GM12878 (cell line): ENCODE measurements at regions not wholly inside any gene's neighbourhood (a gene's known extent, or its start where the extent isn't known, plus 50 kb on each side); places are given as distances from the start of the nearest gene placed in this dataset.

ENCODE experiments used
- ATAC-seq: fragments of 200-7000 bp; cut with Tn5 transposase; 3 replicates; pipeline ENCODE4 v1.9.1; 2020; ENCODE audit warnings: mild to moderate bottlenecking, moderate library complexity
- BruUV-seq: library from RNA; stranded (reverse); fragments of 400-500 nt; replicated peaks from 2 replicates; lab custom pipeline; 2021; lab: Mats Ljungman, UMichigan
- CTCF ChIA-PET: fragments of 300-600 bp; sonication (Branson Sonifier 250); formaldehyde crosslinking; extraction: SDS; loops from one replicate; lab custom pipeline; 2021; ENCODE audit warnings: inconsistent platforms; lab: Yijun Ruan, JAX
- POLR2A ChIA-PET: fragments of 350-600 bp; formaldehyde crosslinking; extraction: SDS; loops from one replicate; lab custom pipeline; 2021; ENCODE audit warnings: inconsistent platforms; lab: Charles Lee
- RAD21 ChIA-PET: fragments of 300-600 bp; sonication (Branson Sonifier 250); formaldehyde crosslinking; loops from one replicate; lab custom pipeline; 2023; ENCODE audit warnings: antibody characterized with exemption; ENCODE audit not compliant: unreplicated experiment; lab: Charles Lee
- SMC1A ChIA-PET: fragments of 300-600 bp; sonication (Branson Sonifier 250); formaldehyde crosslinking; loops from one replicate; lab custom pipeline; 2023; ENCODE audit not compliant: unreplicated experiment, uncharacterized antibody; lab: Charles Lee
- DNase-seq: peaks from one replicate; pipeline ENCODE4 v3.0.0-alpha.2; 2011; ENCODE audit warnings: low read depth, low spot score
- FAIRE-seq: peaks from 3 replicates; lab custom pipeline; 2011; peaks lifted over from hg19 to GRCh38; lab: Jason Lieb, UNC
- H2AFZ ChIP-seq: 2 replicates; pipeline ENCODE4 v1.6.0; 2011; ENCODE audit warnings: low read depth, low read length, control low read depth; ENCODE audit not compliant: control insufficient read depth
- H3K27ac ChIP-seq: 2 replicates; pipeline ENCODE4 v1.5.1; 2011; ENCODE audit warnings: control low read depth; ENCODE audit not compliant: control insufficient read depth, insufficient read depth
- H3K27me3 ChIP-seq, 2 experiments: replicated peaks in 1 of 2; 2 replicates each; pipeline versions ENCODE4 v1.6.0 to v1.6.1; 2011; ENCODE audit warnings: low read length in 1 of 2; ENCODE audit not compliant: control insufficient read depth in 2 of 2, insufficient read depth in 2 of 2
- H3K36me3 ChIP-seq, 2 experiments: 2 replicates each; pipeline ENCODE4 v1.5.1; 2011; ENCODE audit warnings: low read length in 1 of 2; ENCODE audit not compliant: control insufficient read depth in 2 of 2, insufficient read depth in 2 of 2
- H3K4me1 ChIP-seq: 2 replicates; pipeline ENCODE4 v1.6.1; 2011; ENCODE audit warnings: mild to moderate bottlenecking, low read length, moderate library complexity, mixed read lengths; ENCODE audit not compliant: control insufficient read depth, insufficient read depth
- H3K4me2 ChIP-seq: 2 replicates; pipeline ENCODE4 v1.6.0; 2011; ENCODE audit warnings: control low read depth; ENCODE audit not compliant: control insufficient read depth, insufficient read depth
- H3K4me3 ChIP-seq: fragments of 200-600 bp; sonication (generic); 2 replicates; pipeline ENCODE4 v1.5.1; 2016
- H3K79me2 ChIP-seq: 2 replicates; pipeline ENCODE4 v1.6.0; 2011; ENCODE audit warnings: low read length; ENCODE audit not compliant: control insufficient read depth, insufficient read depth
- H3K9ac ChIP-seq: 2 replicates; pipeline ENCODE4 v1.8.0; 2011; ENCODE audit warnings: low read length, control low read depth, mixed read lengths; ENCODE audit not compliant: control insufficient read depth, insufficient read depth
- H3K9me3 ChIP-seq: replicated peaks from 3 replicates; pipeline ENCODE4 v1.5.1; 2011; ENCODE audit warnings: mild to moderate bottlenecking, low read length; ENCODE audit not compliant: control insufficient read depth, insufficient read depth
- H4K20me1 ChIP-seq: 2 replicates; pipeline ENCODE4 v1.6.0; 2011; ENCODE audit not compliant: control insufficient read depth, insufficient read depth
- ATF7 ChIP-seq: fragments of 450-650 bp; IDR thresholded peaks from 2 replicates; pipeline ENCODE4 v1.6.1; 2016; ENCODE audit warnings: low read depth, mild to moderate bottlenecking
- HCFC1 ChIP-seq: fragments of 150-350 bp; IDR thresholded peaks from 2 replicates; pipeline ENCODE4 v1.6.1; 2014; ENCODE audit warnings: low read length
- MTA3 ChIP-seq: IDR thresholded peaks from 2 replicates; pipeline ENCODE4 v1.6.1; 2012; ENCODE audit warnings: low read length, inconsistent platforms, borderline replicate concordance
- RELA ChIP-seq: fragments of 450-650 bp; IDR thresholded peaks from 2 replicates; pipeline ENCODE4 v1.8.0; 2014; ENCODE audit warnings: borderline replicate concordance; ENCODE audit not compliant: partially characterized antibody
- SMARCA5 ChIP-seq: fragments of 450-650 bp; IDR thresholded peaks from 2 replicates; pipeline ENCODE4 v1.6.1; 2017; ENCODE audit warnings: mild to moderate bottlenecking
- SPI1 ChIP-seq: IDR thresholded peaks from 2 replicates; pipeline ENCODE4 v1.6.1; 2011; ENCODE audit warnings: low read depth, mild to moderate bottlenecking, low read length, moderate library complexity, borderline replicate concordance; ENCODE audit not compliant: insufficient read depth
- ZBED1 ChIP-seq: IDR thresholded peaks from 2 replicates; pipeline ENCODE4 v1.6.1; 2016; ENCODE audit warnings: borderline replicate concordance
- ZNF217 ChIP-seq: fragments of 450-650 bp; IDR thresholded peaks from 2 replicates; pipeline ENCODE4 v1.6.1; 2017; ENCODE audit warnings: antibody characterized with exemption, mild to moderate bottlenecking
- ZNF274 ChIP-seq: IDR thresholded peaks from one replicate; pipeline ENCODE4 v1.8.0; 2011; ENCODE audit not compliant: insufficient read length, insufficient read depth
- ZSCAN29 ChIP-seq: fragments of 450-650 bp; IDR thresholded peaks from 2 replicates; pipeline ENCODE4 v1.6.1; 2017; ENCODE audit warnings: mild to moderate bottlenecking, moderate library complexity
- WGBS: methylation state at CpG from one replicate; pipeline ENCODE4 v1.1.6; 2016; ENCODE audit warnings: low lambda C conversion rate; ENCODE audit not compliant: insufficient replicate concordance, insufficient coverage; ENCODE audit errors: missing lambda C conversion rate; 5-methylcytosine and 5-hydroxymethylcytosine counted together
- in situ Hi-C: fragments of 300-500 bp; cut with MboI; formaldehyde crosslinking; loops from 9 replicates; pipeline ENCODE4 v1.14.3; 2018; ENCODE audit warnings: mixed read lengths
- intact Hi-C: fragments of 100-400 bp; cut with micrococcal nuclease; formaldehyde crosslinking; loops from one replicate; pipeline ENCODE4 v1.14.2; 2022; ENCODE audit not compliant: unreplicated experiment
- TF ChIP-seq, protein P1 (sequence below): fragments of 450-650 bp; IDR thresholded peaks from 2 replicates; pipeline ENCODE4 v1.6.1; 2016; ENCODE audit warnings: mild to moderate bottlenecking, moderate library complexity, borderline replicate concordance
- TF ChIP-seq, protein P2 (sequence below): IDR thresholded peaks from 2 replicates; pipeline ENCODE4 v1.6.1; 2012; ENCODE audit warnings: low read length, inconsistent platforms
- TF ChIP-seq, protein P3 (sequence below): fragments of 450-650 bp; IDR thresholded peaks from 2 replicates; pipeline ENCODE4 v1.6.1; 2017; ENCODE audit warnings: borderline replicate concordance
- TF ChIP-seq, protein P4 (sequence below): IDR thresholded peaks from 2 replicates; pipeline ENCODE4 v1.6.1; 2011; ENCODE audit warnings: borderline replicate concordance, low read depth, mild to moderate bottlenecking, moderate library complexity, mixed read lengths, low read length; ENCODE audit not compliant: insufficient read depth; ENCODE audit errors: extremely low read length
- TF ChIP-seq, protein P5 (sequence below): IDR thresholded peaks from 2 replicates; pipeline ENCODE4 v1.6.1; 2011; ENCODE audit warnings: low read depth, mild to moderate bottlenecking, low read length, moderate library complexity, borderline replicate concordance; ENCODE audit errors: extremely low read depth

DNA sequence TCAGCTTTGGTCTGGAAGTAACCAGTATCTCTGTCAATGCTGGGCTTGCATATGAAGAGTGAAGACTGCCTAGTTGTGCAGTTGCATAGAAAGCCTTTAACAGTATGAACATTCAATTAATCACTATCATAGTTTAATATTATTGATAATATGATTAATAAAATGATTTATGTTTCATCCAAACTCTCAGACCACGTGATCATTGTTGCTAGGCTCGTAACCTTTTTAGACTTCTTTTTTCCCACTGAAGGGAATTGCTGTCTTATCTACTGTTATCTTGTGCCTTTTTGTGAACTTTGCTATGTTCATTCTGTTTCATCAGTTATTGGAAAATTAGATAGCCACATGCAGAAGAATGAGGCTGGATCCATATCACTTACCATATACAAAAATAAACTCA is 536.4 kb upstream of the NOVA1 start:
- H3K27ac ChIP-seq: no peak overlapping the region
- ATAC-seq (no peak), DNase-seq (no peak), FAIRE-seq (no peak)
- RAD21 ChIA-PET: no interaction called here
- SMC1A ChIA-PET: no interaction called here
- CTCF ChIA-PET: no interaction called here
- no peaks in the 10 kb centered on the region for H3K79me2 ChIP-seq
- BruUV-seq: no TSS peak
- intact Hi-C loops (no loop called here), in situ Hi-C loops (no loop called here)
- POLR2A ChIA-PET: no interaction called here
- H3K4me1 ChIP-seq: no peaks in the 10 kb centered on the region
- H4K20me1 ChIP-seq: no peaks in the 10 kb centered on the region
- H3K36me3 ChIP-seq: no peaks in the 10 kb centered on the region
- H2AFZ ChIP-seq: no peak overlapping the region
- TF ChIP-seq, protein P1, sequence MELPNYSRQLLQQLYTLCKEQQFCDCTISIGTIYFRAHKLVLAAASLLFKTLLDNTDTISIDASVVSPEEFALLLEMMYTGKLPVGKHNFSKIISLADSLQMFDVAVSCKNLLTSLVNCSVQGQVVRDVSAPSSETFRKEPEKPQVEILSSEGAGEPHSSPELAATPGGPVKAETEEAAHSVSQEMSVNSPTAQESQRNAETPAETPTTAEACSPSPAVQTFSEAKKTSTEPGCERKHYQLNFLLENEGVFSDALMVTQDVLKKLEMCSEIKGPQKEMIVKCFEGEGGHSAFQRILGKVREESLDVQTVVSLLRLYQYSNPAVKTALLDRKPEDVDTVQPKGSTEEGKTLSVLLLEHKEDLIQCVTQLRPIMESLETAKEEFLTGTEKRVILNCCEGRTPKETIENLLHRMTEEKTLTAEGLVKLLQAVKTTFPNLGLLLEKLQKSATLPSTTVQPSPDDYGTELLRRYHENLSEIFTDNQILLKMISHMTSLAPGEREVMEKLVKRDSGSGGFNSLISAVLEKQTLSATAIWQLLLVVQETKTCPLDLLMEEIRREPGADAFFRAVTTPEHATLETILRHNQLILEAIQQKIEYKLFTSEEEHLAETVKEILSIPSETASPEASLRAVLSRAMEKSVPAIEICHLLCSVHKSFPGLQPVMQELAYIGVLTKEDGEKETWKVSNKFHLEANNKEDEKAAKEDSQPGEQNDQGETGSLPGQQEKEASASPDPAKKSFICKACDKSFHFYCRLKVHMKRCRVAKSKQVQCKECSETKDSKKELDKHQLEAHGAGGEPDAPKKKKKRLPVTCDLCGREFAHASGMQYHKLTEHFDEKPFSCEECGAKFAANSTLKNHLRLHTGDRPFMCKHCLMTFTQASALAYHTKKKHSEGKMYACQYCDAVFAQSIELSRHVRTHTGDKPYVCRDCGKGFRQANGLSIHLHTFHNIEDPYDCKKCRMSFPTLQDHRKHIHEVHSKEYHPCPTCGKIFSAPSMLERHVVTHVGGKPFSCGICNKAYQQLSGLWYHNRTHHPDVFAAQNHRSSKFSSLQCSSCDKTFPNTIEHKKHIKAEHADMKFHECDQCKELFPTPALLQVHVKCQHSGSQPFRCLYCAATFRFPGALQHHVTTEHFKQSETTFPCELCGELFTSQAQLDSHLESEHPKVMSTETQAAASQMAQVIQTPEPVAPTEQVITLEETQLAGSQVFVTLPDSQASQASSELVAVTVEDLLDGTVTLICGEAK: no peak
- TF ChIP-seq ZNF217 (no peak), RELA (no peak), HCFC1 (no peak), ZSCAN29 (no peak), ZBED1 (no peak), SMARCA5 (no peak), ATF7 (no peak), MTA3 (no peak), ZNF274 (no peak), SPI1 (no peak)
- TF ChIP-seq, protein P2, sequence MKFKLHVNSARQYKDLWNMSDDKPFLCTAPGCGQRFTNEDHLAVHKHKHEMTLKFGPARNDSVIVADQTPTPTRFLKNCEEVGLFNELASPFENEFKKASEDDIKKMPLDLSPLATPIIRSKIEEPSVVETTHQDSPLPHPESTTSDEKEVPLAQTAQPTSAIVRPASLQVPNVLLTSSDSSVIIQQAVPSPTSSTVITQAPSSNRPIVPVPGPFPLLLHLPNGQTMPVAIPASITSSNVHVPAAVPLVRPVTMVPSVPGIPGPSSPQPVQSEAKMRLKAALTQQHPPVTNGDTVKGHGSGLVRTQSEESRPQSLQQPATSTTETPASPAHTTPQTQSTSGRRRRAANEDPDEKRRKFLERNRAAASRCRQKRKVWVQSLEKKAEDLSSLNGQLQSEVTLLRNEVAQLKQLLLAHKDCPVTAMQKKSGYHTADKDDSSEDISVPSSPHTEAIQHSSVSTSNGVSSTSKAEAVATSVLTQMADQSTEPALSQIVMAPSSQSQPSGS: no peak
- TF ChIP-seq, protein P3, sequence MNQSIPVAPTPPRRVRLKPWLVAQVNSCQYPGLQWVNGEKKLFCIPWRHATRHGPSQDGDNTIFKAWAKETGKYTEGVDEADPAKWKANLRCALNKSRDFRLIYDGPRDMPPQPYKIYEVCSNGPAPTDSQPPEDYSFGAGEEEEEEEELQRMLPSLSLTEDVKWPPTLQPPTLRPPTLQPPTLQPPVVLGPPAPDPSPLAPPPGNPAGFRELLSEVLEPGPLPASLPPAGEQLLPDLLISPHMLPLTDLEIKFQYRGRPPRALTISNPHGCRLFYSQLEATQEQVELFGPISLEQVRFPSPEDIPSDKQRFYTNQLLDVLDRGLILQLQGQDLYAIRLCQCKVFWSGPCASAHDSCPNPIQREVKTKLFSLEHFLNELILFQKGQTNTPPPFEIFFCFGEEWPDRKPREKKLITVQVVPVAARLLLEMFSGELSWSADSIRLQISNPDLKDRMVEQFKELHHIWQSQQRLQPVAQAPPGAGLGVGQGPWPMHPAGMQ: no peak
- TF ChIP-seq, protein P4, sequence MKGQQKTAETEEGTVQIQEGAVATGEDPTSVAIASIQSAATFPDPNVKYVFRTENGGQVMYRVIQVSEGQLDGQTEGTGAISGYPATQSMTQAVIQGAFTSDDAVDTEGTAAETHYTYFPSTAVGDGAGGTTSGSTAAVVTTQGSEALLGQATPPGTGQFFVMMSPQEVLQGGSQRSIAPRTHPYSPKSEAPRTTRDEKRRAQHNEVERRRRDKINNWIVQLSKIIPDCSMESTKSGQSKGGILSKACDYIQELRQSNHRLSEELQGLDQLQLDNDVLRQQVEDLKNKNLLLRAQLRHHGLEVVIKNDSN: no peak
- TF ChIP-seq, protein P5, sequence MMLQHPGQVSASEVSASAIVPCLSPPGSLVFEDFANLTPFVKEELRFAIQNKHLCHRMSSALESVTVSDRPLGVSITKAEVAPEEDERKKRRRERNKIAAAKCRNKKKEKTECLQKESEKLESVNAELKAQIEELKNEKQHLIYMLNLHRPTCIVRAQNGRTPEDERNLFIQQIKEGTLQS: no peak
- no peak overlapping the region for H3K4me2 ChIP-seq
- 6% methylated on average over 2 of the region's 2 CpGs for WGBS
- no peak overlapping the region for H3K4me3 ChIP-seq
- H3K9me3 ChIP-seq: no peaks in the 10 kb centered on the region
- H3K27me3 ChIP-seq: no peaks in the 10 kb centered on the region
- H3K9ac ChIP-seq: no peak overlapping the region
